BE2C (cell line): ENCODE measurements at regions not wholly inside any gene's neighbourhood (a gene's known extent, or its start where the extent isn't known, plus 50 kb on each side); places are given as distances from the start of the nearest gene placed in this dataset.

ENCODE experiments used
- DNase-seq: peaks from one replicate; pipeline ENCODE4 v3.0.0-alpha.2; 2020
- H3K27me3 ChIP-seq: fragments of 250-450 bp; sonication (Bioruptor Pico); 2 replicates; pipeline ENCODE4 v1.5.1; 2020; ENCODE audit warnings: mild to moderate bottlenecking
- H3K36me3 ChIP-seq: fragments of 250-450 bp; sonication (Bioruptor Pico); 2 replicates; pipeline ENCODE4 v1.5.1; 2020; ENCODE audit warnings: mild to moderate bottlenecking
- H3K4me1 ChIP-seq: fragments of 250-450 bp; sonication (Bioruptor Pico); 2 replicates; pipeline ENCODE4 v1.5.1; 2020
- H3K4me3 ChIP-seq: 2 replicates; pipeline ENCODE4 v1.5.1; 2011; ENCODE audit warnings: low read depth, low read length
- H3K9me3 ChIP-seq: fragments of 250-450 bp; sonication (Bioruptor Pico); 2 replicates; pipeline ENCODE4 v1.5.1; 2020
- CTCF ChIP-seq: IDR thresholded peaks from 2 replicates; pipeline ENCODE4 v1.5.1; 2012; ENCODE audit warnings: mild to moderate bottlenecking, low read depth, low read length

- no peaks in the 10 kb centered on the region for H3K4me1 ChIP-seq
- DNase-seq: no peak
- no peak overlapping the region for H3K4me3 ChIP-seq
- no peaks in the 10 kb centered on the region for H3K36me3 ChIP-seq
- no peak for TF ChIP-seq CTCF
- H3K27me3 ChIP-seq: peaks cover 16% of the 10 kb centered on the region
- no peaks in the 10 kb centered on the region for H3K9me3 ChIP-seq
Observed at GRCh38 chr6:99789767-99790166, 183.1 kb downstream of the PRDM13 start.

GRCh38 chr6:99790679-99791078 lies 184.0 kb downstream of the PRDM13 start:
- peak; percentile 9; the same call in 1 of the 2 replicates for TF ChIP-seq CTCF
- Histone ChIP-seq H3K4me1 (no peaks in the 10 kb centered on the region), H3K4me3 (no peak overlapping the region), H3K36me3 (no peaks in the 10 kb centered on the region), H3K9me3 (no peaks in the 10 kb centered on the region), H3K27me3 (peaks cover 16% of the 10 kb centered on the region)
- no peak for DNase-seq

GRCh38 chr6:99801805-99802204 lies 192.2 kb downstream of the MCHR2 start:
- Histone ChIP-seq H3K36me3 (no peaks in the 10 kb centered on the region), H3K27me3 (peaks cover 8% of the 10 kb centered on the region), H3K9me3 (no peaks in the 10 kb centered on the region), H3K4me3 (no peak overlapping the region), H3K4me1 (no peaks in the 10 kb centered on the region)
- DNase-seq: no peak
- no peak for TF ChIP-seq CTCF

GRCh38 chr6:99802396-99803031 lies 191.5 kb downstream of the MCHR2 start:
- H3K4me1 ChIP-seq: no peaks in the 10 kb centered on the region
- no peaks in the 10 kb centered on the region for H3K36me3 ChIP-seq
- H3K27me3 ChIP-seq: peaks cover 8% of the 10 kb centered on the region
- no peak overlapping the region for H3K4me3 ChIP-seq
- no peak for DNase-seq
- no peaks in the 10 kb centered on the region for H3K9me3 ChIP-seq
- no peak for TF ChIP-seq CTCF

- DNase-seq: no peak
- Histone ChIP-seq H3K36me3 (no peaks in the 10 kb centered on the region), H3K4me3 (no peak overlapping the region), H3K4me1 (no peaks in the 10 kb centered on the region), H3K9me3 (no peaks in the 10 kb centered on the region), H3K27me3 (peaks cover 13% of the 10 kb centered on the region)
- TF ChIP-seq CTCF: no peak
Observed at GRCh38 chr6:99808992-99809391, 185.0 kb downstream of the MCHR2 start.

GRCh38 chr6:99810295-99810694 lies 183.7 kb downstream of the MCHR2 start:
- TF ChIP-seq CTCF: no peak
- Histone ChIP-seq H3K36me3 (no peaks in the 10 kb centered on the region), H3K4me3 (no peak overlapping the region), H3K4me1 (no peaks in the 10 kb centered on the region), H3K9me3 (no peaks in the 10 kb centered on the region), H3K27me3 (peaks cover 13% of the 10 kb centered on the region)
- no peak for DNase-seq
